ENCODE measurements at regions not wholly inside any gene's neighbourhood (a gene's known extent, or its start where the extent isn't known, plus 50 kb on each side); places are given as distances from the start of the nearest gene placed in this dataset.

GRCh38 chr13:34176633-34177032, 358.7 kb downstream of the RFC3 start:
- Histone ChIP-seq H2BK20ac (ENCODE audit: low read depth, low read length) (no peak overlapping the region), H2AFZ (replicated peaks; ENCODE audit: low read length, poor library complexity) (no peak overlapping the region), H3K4me1 (ENCODE audit: control insufficient read depth, insufficient read depth, low read length) (no peaks in the 10 kb centered on the region; the same call in 1 of the 2 replicates), H3K9me1 (ENCODE audit: insufficient read depth, low read length) (no peaks in the 10 kb centered on the region), H2BK120ac (ENCODE audit: low read depth, low read length) (no peak overlapping the region), H3K14ac (replicated peaks; ENCODE audit: low read depth, low read length) (no peak overlapping the region), H2AK5ac (ENCODE audit: low read depth, low read length) (no peak overlapping the region), H4K5ac (ENCODE audit: low read depth, low read length) (no peak overlapping the region), H4K8ac (ENCODE audit: low read depth in 2 of 2, low read length in 2 of 2) (no peak overlapping the region), H4K20me1 (ENCODE audit: insufficient read depth, low read length) (no peaks in the 10 kb centered on the region), H4K91ac (ENCODE audit: insufficient read depth, low read depth, low read length) (no peak overlapping the region), H3K36me3 (ENCODE audit: control insufficient read depth, insufficient read depth, low read length) (no peaks in the 10 kb centered on the region), H3K4ac (ENCODE audit: low read depth, low read length) (no peak overlapping the region), H3K18ac (ENCODE audit: low read depth, low read length) (no peak overlapping the region), H3K27me3 (ENCODE audit: control insufficient read depth, insufficient read depth, low read length) (no peaks in the 10 kb centered on the region), H3K56ac (ENCODE audit: extremely low read depth, insufficient read depth, low read length) (no peak overlapping the region), H3K27ac (ENCODE audit: insufficient read depth, low read length) (no peak overlapping the region), H3K4me3 (ENCODE audit: insufficient read depth, low read depth, low read length) (no peak overlapping the region), H3K4me2 (ENCODE audit: low read depth, low read length) (no peak overlapping the region), H3K79me1 (ENCODE audit: low read depth in 1 of 2, low read length in 2 of 2) (no peaks in the 10 kb centered on the region), H2BK5ac (ENCODE audit: low read depth, low read length, poor library complexity, severe bottlenecking) (no peak overlapping the region), H2BK15ac (ENCODE audit: low read depth, low read length) (no peak overlapping the region), H2AK9ac (replicated peaks; ENCODE audit: low read depth, low read length, poor library complexity) (no peak overlapping the region), H3K23ac (ENCODE audit: low read depth, low read length) (no peak overlapping the region), H3K9me3 (ENCODE audit: control insufficient read depth, insufficient read depth, low read length) (no peaks in the 10 kb centered on the region), H3K9ac (ENCODE audit: low read depth, low read length) (no peak overlapping the region)
- POLR2A ChIA-PET (ENCODE audit: unreplicated experiment) = no interaction called here
- dilution Hi-C loops (cut with HindIII; ENCODE audit: low sequenced_read_pairs, unreplicated experiment) = no loop called here
- in situ Hi-C loops (cut with MboI; ENCODE audit: low sequenced_read_pairs) = no loop called here
- 67% methylated on average over 2 of the region's 5 CpGs; no CpG with 5 or more reads in 1 of the 2 experiments for WGBS, 2 experiments (ENCODE audit: extremely low coverage in 2 of 2, insufficient read length in 1 of 2)
- no peak for DNase-seq
- CTCF ChIA-PET = interaction anchor here (0.8 kb wide), 1 partner anchor 11 kb away, joined by 3 read pairs; no protein-coding TSS in a partner anchor
- no TSS peak for BruUV-seq (replicated peaks)
- intact Hi-C loops (cut with micrococcal nuclease) = no loop called here
- TF ChIP-seq USF2 (IDR thresholded peaks at IDR 0.05; ENCODE audit: low read depth, low read length) = no peak
- TF ChIP-seq POLR2A (IDR thresholded peaks at IDR 0.05; ENCODE audit: low read depth, low read length) = no peak
- no peak for TF ChIP-seq MAFK (IDR thresholded peaks at IDR 0.05; ENCODE audit: low read depth, low read length)
- TF ChIP-seq, protein P1, sequence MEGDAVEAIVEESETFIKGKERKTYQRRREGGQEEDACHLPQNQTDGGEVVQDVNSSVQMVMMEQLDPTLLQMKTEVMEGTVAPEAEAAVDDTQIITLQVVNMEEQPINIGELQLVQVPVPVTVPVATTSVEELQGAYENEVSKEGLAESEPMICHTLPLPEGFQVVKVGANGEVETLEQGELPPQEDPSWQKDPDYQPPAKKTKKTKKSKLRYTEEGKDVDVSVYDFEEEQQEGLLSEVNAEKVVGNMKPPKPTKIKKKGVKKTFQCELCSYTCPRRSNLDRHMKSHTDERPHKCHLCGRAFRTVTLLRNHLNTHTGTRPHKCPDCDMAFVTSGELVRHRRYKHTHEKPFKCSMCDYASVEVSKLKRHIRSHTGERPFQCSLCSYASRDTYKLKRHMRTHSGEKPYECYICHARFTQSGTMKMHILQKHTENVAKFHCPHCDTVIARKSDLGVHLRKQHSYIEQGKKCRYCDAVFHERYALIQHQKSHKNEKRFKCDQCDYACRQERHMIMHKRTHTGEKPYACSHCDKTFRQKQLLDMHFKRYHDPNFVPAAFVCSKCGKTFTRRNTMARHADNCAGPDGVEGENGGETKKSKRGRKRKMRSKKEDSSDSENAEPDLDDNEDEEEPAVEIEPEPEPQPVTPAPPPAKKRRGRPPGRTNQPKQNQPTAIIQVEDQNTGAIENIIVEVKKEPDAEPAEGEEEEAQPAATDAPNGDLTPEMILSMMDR (conservative IDR thresholded peaks at IDR 0.05; ENCODE audit: low read depth, low read length) = no peak
- no peak for TF ChIP-seq BHLHE40 (IDR thresholded peaks at IDR 0.05; ENCODE audit: low read depth, low read length)
- TF ChIP-seq CHD1 (IDR thresholded peaks at IDR 0.05; ENCODE audit: low read depth, low read length) = no peak
- TF ChIP-seq ELK1 (IDR thresholded peaks at IDR 0.05; ENCODE audit: borderline replicate concordance, low read depth, low read length) = no peak
- ATAC-seq (ENCODE audit: low read depth) = no peak

Measured in IMR-90 (cell line).